Hepatic stellate cell (primary cell): ENCODE measurements at regions not wholly inside any gene's neighbourhood (a gene's known extent, or its start where the extent isn't known, plus 50 kb on each side); places are given as distances from the start of the nearest gene placed in this dataset.
"Not testable (repeated sequence)": the region's sequence is repeated elsewhere in the genome, so short reads cannot be mapped to it uniquely, and the experiment has no call there.

Experiments
- DNase-seq: peaks from one replicate; pipeline ENCODE4 v3.0.0; 2011; ENCODE audit warnings: low spot score

DNA sequence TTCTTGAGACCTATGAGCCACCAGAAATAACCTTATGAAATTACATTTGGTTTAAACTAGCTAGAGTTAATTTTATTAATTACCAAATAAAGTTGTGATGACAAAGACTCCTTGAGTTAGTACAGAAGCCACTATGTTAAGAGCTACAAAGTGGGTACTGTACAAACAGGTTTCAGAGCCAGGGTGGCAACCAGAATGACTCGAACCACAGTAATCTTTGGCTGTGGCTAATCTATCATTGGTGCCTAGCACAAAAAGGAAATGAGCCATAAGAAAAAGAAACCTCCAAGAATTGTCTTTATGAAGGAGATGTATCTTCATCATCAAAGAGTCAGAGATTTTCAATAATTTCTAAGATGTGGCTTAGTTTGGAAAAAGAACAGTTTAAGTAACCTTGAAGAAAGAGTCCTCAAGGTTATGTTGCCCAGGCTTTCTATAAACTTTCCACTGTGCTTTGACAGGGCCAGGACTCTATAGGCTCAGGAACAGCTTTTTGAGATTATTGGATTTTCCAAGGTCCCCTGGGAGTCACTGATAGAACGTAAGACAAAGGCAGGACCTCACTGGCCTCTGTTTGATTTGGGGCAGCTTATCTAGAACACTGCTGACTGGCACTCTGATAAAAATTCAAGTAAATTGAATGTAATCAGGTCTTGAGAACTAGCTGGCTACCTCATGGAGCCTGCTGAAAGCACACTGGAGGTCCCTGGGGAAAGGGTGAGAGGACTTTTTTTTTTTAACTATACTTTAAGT is 777.7 kb downstream of the STIM2 start:
- no peak for DNase-seq

- DNase-seq, result no peak
These were observed 782.5 kb downstream of the STIM2 start for GRCh38 chr4:27643101-27643500.

DNA sequence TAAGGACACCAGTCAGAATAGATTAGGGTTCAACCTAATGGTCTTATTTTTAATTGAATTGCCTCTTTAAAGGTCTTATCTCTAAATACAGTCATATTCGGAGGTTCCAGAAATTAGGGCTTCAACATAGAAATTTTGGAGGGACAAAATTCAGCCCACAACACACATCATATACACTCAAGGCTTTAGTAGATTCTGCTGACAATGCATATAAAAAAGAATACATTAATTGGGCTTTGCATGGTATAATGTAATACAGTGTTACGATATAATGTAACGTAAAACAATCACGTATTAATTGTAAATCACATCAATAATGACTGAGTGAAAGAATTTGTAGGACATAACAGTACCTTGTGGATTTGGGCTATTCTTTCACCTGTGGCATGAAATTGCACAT is 787.8 kb downstream of the STIM2 start:
- DNase-seq, result no peak

- DNase-seq, result no peak
These were observed 801.8 kb downstream of the STIM2 start for GRCh38 chr4:27662426-27662825.

GRCh38 chr4:27666943-27667342 is 806.3 kb downstream of the STIM2 start:
- no peak for DNase-seq

- DNase-seq, result no peak
These were observed 807.4 kb downstream of the STIM2 start for GRCh38 chr4:27668001-27668400.

GRCh38 chr4:27678027-27678426 is 817.4 kb downstream of the STIM2 start:
- DNase-seq, result no peak

DNA sequence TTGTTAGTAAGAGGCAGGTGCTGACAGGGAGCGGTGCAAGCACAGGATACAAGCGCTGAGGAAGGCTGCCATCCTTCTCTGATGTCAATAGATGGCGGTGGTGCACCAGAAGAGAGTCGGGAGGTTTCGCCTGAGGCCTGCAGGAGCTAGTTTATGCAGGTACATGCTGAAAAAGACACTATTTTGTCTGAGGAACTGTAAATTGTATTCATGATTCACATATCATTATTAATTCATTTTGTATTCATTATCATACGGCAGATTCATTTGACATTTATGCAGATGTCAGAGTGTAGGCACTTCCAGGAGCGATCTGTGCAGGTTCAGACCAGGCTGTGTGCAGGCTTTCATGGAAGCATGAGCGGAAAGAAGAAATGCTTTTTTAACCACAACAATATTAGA is 824.0 kb downstream of the STIM2 start:
- peak; percentile 3 for DNase-seq

DNA sequence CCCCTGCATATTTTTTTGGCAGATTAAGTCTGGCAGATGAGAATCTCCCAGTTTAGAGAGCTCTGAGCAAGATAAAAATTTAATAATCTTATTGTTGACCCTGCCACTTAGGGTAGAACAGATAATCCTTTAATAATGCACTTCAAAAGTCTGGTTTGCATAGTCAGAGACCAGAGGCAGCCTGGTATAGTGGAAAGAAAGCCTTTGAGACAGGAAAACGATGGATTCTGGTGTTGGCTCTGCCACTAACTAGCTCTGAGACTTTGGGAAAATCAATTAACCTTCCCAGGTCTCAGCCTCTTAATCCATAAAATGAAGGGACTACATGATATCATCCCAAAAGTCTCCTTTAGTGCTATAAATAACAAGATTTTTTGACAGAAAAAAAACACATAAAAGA is 824.5 kb downstream of the STIM2 start:
- DNase-seq, result no peak

DNA sequence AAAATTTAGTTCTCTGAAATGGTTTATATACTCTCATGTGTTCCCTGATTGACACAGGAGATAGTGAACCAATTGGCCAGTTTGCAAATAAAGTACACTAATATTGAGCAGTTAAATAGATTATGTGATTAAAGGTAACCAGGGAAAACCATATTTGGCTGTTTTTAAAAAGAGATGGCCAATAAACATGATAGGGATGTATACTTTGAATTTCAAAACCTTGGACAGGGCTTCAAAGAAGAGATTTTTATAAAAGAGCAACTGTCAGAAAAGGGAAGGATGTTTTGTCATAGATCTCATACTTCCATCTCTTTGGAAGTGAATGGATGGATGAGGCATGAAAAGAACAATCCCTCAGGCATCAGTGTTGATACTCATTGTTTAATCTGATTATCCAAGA is 825.3 kb downstream of the STIM2 start:
- DNase-seq, result no peak

DNA sequence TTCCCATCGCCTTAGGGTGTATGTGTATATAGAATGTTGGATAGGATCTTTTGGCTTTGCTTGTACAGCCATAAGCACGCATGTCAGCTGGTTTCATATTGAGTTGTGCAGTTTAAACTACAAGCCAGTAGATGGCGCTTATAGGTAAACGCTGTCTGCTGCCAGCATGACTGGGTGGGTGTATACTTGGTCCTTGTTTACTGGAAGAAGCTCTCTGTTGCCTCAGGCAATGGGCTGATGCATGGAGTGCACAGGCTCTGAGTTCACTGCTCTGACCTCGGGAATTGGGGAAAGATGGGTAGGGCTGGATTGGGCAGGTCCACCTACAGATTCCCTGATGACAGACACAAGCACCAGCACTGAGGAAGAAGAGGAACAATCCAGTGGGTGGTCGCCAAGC is 831.5 kb downstream of the STIM2 start:
- peak; percentile 3 for DNase-seq

GRCh38 chr4:27692868-27693634 is 832.4 kb downstream of the STIM2 start:
- no peak for DNase-seq

DNA sequence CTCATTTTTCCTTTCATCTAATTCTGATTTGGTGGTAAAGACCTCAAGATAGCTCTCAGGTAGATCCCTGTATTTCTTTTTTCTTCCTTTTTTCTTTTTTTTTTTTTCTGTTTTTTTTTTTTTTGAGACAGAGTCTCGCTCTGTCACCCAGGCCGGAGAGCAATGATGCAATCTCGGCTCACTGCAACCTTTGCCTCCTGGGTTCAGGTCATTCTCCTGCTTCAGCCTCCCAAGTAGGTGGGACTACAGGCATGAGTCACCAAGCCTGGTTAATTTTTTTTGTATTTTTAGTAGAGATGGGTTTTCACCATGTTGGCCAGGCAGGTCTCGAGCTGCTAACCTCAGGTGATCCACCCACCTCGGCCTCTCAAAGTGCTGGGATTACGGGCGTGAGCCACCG is 835.6 kb downstream of the STIM2 start:
- not testable (repeated sequence) for DNase-seq

- DNase-seq, result no peak
These were observed 841.0 kb downstream of the STIM2 start for GRCh38 chr4:27701606-27702005.

GRCh38 chr4:27702730-27703431 is 842.2 kb downstream of the STIM2 start:
- DNase-seq, result no peak

GRCh38 chr4:27703771-27704170 is 843.1 kb downstream of the STIM2 start:
- no peak for DNase-seq

- no peak for DNase-seq
These were observed 850.4 kb downstream of the STIM2 start for GRCh38 chr4:27711041-27711440.

GRCh38 chr4:27714073-27714472 is 853.4 kb downstream of the STIM2 start:
- no peak for DNase-seq

DNA sequence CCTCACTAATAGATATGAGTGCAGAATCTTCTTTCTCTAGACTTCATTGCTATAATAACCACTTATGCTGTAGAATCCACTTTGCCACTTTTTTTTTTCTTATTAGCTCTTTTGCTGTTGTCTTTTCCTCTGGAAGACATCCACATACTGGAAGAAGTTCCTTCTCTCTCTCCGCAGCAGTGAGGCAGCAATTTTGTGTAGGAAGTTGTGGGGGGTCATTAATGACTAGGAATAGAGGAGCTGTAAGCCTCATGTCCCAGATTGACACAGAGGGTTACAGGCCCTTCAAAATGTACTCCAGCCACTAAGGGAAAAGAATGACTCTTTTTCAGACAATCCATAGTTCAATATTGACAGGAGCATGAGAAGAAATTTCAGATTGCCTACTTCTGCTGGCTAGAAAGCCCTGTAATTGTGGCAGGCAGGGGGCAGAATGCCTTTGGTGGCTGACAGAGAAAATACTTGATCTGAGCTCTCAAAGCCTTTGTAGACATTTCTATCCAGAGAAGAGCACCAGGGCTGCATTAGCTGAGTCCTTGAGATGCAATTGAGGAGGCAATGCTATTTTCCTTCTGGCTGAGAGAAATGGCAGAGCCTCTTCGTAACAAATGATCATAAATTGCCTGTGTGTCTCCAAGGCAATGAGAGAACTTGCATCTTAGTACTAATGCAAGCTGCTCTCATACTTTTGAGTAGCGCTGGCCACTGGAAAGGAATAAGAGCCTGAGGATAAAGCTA is 856.2 kb downstream of the STIM2 start:
- no peak for DNase-seq

DNA sequence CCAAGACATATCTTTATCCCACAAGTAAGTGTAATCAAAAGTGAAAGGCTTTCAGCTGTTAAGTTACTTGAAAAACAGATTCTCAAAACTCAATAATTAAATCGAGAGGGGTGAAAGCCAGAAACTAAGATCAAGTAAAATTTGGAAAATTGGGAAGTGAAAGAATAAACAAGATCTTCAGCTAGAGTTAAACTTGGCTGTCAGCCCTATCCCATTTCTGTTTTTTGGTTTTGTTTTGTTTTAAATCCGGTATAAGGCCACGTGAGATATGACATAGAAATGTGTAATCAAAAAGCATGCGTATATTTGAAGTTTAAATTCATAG is 856.8 kb downstream of the STIM2 start:
- no peak for DNase-seq

DNA sequence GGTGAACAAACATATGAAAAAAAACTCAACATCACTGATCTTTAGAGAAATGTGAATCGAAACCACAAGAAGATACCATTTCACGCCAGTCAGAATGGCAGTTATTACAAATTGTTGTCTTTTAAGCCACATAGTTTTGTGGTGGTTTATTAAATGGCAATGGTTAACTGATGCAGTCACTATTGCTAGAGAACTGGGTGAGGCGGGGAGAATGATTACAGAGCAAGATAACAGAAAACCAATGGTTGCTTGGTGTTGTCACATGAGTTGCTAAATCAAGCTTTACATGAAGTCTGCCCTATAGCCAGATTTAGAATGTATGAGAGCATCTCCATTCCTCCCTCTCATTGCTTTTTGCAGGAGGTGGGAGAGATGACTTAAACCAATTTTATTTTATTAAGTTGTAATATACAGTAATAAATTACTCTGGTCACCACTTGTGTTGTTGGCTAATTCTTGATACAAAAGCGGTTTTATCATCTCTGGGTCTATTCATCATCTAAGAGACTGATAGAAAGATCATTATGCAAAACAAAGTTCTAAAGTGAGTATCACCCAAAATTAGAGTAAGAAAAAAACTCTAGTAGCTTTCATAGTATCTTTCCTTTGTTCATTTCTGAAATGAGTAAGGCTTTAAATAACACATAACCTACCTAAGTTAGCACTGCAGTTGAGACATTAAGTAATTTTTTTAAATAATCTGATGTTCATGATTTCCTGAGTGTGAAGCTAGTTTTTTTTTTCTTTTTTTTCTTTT is 859.5 kb downstream of the STIM2 start:
- no peak for DNase-seq

GRCh38 chr4:27721193-27721592 is 860.6 kb downstream of the STIM2 start:
- DNase-seq, result no peak
